GM19240 (cell line): ENCODE measurements at regions not wholly inside any gene's neighbourhood (a gene's known extent, or its start where the extent isn't known, plus 50 kb on each side); places are given as distances from the start of the nearest gene placed in this dataset.
"Not testable (repeated sequence)": the region's sequence is repeated elsewhere in the genome, so short reads cannot be mapped to it uniquely, and the experiment has no call there.

Source experiments
- DNase-seq: peaks from one replicate; pipeline ENCODE4 v3.0.0; 2011; ENCODE audit warnings: low spot score; ENCODE audit not compliant: insufficient read length

- not testable (repeated sequence) for DNase-seq
Measured at GRCh38 chr14:89660625-89661233, 243.7 kb upstream of the FOXN3 start.

DNA sequence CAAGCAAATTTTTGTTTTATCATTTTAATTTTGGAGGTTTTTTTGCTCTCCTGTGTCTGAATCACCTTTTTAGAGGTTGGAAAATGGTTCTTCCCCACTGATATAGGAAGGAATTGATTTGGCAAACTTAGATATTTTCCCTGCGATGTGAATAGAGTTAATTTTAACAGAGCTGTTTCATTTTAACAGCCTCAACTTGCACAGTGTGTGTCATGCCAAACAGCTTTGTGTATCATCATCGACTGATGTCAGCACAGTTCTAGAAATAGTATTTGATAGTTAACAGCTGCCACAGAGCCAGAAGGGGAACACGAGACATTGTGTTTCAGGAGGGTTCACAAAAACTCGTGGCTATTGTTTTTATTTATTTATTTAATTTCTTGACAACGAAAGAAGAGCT is 243.1 kb upstream of the FOXN3 start:
- no peak for DNase-seq

DNA sequence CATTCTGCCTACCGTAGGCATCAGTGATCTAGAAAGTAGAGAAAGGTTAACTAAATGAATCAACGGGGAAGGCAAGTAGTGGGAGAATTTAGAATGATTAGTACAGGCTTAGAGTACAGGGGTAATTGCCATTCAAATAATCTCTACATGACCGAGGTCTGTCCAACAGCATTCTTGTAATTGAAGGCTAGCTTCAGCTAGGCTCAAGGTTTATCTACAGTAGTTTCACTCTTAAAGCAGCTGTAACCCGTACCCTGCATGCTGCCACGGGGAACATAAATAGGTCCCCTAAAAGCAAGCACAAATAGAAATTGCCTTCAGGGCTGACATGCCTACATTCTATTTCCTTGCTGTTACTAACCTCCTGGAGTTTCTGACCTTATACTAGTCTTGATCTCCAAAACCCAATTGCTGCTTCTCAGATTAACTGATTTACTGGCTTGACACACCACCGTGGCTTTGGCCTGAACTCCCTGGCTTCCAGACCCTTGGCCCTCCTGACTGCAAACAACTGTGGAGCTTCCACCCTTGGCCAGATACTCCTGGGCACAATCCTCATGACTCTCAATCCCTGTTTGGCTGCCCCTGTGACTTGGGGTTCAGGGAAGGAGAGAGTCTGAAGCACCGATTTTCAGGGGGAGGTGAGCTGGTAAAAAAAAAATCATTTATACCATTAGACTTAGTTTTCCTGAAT is 242.1 kb upstream of the FOXN3 start:
- DNase-seq, result no peak

DNA sequence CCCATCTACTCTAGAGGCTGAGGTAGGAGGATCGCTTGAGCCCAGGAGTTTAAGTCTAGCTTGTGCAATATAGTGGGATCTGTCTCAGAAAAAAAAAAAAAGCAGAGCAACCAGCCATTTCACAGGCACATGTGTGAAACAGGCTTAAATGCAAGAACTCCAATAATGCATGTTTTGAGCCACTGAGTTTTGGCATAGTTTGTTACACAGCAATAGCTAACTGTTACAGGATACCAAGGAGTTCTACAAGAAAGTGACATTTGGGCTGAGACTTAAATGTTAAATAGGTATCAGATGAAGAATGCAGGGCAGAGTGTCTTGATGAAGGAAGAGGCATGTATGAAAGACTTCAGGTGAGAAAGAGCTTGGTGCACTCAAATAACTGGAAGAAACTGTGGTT is 240.0 kb upstream of the FOXN3 start:
- DNase-seq, result no peak

DNA sequence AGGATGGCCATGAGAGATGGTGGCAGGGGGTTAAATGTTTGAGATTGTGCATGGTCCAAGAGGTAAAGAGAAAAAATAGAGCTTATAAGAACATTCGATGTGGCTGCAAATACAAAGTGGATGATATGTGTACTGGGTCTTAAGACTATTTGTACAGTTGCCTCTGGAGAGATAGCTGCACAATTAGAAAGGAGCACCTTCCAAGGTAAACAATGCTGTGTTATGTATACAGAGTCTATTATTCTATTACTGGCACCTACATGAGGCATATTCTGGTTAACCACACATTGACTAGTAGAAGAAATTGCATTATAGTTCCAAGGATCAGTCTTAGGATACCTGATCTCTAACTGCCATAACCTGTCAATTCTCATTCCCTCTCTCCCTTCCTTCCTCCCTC is 238.0 kb upstream of the FOXN3 start:
- DNase-seq, result no peak

DNA sequence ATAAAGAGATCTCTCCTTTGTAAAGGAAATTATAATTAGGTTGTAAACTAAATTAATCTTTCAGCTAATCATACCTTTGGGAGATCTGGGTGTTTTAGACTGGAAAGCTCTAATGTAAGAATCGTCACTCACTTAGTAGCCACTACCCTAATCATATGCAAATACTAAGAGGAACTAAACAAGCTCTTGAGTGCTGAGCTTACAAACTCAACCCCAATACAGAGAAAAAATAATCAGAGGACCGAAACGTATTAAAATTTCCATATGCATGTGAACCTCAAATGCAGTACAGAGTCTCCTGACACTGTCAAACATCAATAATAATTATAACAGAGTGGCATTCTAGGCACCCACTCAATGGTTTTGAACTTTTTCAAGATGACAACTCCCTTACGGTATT is 235.3 kb upstream of the FOXN3 start:
- no peak for DNase-seq

DNA sequence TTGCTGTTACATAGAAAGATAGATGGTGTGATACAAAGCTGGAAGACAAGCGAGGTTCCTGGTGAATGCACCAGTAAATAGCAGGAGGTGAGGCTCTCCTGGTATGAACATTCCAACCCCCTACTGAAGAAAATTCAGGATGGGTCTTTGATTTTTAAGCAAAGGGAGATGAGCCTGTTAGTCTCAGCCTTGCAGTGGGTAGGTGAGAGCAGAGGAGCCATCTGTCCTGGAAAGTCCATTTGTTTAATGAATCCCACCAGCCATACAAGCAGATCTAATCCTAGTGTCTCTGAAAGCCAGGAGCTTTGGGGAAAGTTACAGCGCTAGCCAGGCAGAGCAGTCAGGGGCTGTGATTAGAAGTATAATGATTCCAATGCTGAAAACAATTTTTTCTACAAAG is 234.8 kb upstream of the FOXN3 start:
- DNase-seq, result no peak

DNA sequence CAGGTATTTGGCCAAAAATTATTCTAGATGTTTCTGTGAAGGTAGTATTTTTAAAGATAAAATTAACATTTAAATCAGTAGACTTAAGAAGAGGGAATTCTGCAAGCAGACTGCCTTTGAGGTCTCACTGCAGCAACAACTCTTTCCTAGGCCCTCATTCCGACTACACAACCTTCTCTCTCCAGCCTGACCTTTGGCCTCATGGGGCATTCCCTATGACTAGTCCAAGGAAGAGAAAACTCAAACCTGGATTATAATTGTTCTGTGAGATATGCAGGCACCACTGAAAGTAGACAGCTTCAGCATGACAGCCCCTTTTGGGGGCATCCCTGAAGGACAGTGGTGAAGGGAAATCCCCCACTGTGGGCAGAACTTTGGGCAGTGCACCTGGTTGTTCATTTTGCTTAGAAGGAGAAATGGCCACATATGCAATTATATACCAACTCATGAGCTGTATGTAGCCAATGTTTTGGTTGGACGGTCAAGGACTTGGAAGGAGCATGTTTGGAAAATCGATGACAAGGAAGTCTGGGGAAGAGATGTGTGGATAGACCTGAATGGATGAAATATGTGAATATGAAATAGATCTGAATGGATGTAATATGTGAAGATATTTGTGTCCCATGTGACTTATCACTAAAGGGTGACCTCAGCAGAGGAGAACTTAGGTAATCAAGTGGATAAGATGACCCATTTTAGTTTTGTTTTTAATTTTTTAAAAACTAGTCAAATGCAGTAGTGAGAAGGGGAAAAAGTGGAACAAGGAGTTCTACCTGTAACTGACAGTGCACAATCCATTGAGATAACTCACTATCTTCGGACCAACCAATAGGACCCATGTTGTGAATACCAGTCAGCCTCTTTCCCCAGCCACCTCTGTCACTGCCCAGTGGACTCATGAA is 233.3 kb upstream of the FOXN3 start:
- DNase-seq, result no peak

DNA sequence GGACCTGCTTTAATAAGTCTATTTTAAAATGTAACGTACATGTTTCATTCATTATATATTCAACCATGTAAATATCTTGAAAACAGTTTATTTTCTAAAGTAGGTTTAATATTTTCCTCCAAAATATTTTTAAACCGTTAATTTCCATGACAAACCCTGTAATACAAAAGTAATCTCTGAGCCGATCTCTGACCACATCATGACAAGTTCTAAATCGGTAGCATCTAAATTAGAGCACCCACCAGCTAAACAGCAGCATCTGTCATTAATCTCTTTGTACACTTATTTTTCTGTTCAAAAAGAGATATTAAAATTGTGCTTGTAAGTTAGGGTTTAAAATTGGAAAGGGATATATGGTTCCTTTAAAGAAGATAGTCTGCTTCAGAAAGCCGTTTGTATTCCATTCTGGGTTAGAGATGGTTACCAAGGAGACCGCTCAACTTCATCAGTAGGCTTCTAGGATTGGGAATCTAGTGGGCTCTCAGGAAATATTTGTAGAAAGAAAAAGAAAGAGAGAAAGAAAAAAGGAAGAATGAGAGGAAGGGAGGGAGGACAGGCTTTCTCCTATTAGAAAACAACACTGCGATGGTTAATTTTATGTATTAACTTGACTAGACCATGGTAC is 232.5 kb upstream of the FOXN3 start:
- no peak for DNase-seq

GRCh38 chr14:89648924-89649323 is 231.9 kb upstream of the FOXN3 start:
- no peak for DNase-seq

DNA sequence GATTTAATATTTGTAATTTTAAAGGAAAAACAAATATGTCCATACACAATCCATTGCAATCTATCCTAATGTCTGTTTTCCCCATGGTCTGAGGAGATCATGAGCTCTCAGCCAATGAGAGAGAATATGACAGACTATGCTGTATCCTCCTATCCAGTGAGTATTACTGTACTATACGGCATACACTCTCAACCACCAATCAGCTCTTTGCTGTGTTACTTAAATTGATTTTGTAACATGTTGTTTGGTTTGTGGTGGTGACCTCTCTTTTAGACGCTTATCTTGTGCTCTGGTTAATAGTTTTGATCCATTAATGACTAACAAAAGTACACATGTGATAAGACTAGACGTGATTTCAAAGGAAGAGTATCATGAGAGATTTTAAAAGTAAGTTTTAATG is 231.5 kb upstream of the FOXN3 start:
- DNase-seq, result no peak

- DNase-seq, result no peak
Measured at GRCh38 chr14:89646971-89647370, 229.9 kb upstream of the FOXN3 start.

- DNase-seq, result no peak
Measured at GRCh38 chr14:89644641-89645040, 227.6 kb upstream of the FOXN3 start.

DNA sequence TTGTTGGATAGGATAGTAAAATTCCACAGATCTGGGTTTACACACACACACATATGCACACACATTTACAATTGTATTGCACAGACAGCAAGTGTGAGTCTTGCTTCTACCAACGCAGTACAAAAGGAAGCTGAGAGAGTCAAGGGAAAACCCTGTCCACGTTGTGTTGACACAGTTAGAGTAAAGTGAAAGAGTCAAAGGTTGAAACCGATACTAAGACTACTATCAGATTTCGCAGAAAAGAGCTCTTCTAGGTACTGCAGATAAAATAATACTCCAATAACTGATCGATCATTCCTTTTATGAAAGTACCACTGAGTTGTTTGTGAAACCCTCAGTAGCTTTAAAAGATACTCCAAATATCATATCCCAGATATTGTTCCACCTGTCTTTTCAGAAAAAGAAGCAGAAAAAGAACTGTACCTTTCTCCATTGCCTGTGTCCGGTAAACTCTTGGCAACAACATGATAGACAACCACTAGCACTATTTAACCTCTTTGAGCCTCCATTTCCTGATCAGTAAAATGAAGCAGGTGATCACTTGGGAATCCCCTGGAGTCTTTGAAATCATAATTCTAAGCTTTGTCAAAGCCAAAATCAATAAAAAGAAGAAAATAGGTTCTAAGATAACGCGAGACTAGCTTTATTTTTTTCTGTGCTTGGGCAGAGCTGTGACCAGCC is 224.6 kb upstream of the FOXN3 start:
- no peak for DNase-seq

- no peak for DNase-seq
Measured at GRCh38 chr14:89640141-89640540, 223.1 kb upstream of the FOXN3 start.

DNA sequence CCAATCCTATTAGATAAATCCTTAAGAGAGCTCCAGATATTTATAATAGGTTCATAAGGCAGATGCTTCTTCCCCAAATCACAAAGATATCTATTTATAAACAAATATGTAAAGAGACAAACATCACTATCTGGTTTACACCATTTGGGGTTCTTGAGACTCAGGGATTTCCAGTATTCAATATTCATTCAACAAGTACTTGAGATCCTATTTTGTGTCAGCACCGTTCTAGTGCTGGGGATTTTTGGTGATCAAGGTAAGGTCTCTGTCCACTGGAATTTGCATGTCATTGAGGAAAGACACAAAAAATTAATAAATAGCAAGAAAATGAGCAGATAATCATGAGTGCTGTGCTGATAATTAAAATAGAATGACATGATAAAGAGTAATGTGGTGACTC is 222.7 kb upstream of the FOXN3 start:
- DNase-seq, result no peak

DNA sequence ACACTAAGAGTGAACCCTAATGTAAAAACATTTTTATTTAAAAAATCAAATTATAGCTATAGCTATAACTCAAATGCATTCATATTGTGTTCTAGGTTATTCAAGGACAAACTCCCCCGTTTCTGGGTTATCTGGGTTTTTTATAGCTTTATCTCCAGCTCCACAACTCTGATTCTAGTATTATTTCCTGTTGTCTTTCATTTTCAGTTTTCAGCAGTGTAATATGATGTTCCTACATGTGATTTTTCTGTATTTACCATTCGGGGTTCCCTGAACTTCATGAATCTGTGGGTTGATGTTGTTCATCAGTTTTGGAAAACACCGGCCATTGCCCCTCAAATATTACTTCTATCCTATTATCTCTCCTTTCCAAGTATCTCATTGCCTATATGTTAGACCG is 221.9 kb upstream of the FOXN3 start:
- no peak for DNase-seq

- DNase-seq, result no peak
Measured at GRCh38 chr14:89637581-89637980, 220.5 kb upstream of the FOXN3 start.

- no peak for DNase-seq
Measured at GRCh38 chr14:89635615-89636014, 218.6 kb upstream of the FOXN3 start.

- DNase-seq, result no peak
Measured at GRCh38 chr14:89634037-89634436, 217.0 kb upstream of the FOXN3 start.

DNA sequence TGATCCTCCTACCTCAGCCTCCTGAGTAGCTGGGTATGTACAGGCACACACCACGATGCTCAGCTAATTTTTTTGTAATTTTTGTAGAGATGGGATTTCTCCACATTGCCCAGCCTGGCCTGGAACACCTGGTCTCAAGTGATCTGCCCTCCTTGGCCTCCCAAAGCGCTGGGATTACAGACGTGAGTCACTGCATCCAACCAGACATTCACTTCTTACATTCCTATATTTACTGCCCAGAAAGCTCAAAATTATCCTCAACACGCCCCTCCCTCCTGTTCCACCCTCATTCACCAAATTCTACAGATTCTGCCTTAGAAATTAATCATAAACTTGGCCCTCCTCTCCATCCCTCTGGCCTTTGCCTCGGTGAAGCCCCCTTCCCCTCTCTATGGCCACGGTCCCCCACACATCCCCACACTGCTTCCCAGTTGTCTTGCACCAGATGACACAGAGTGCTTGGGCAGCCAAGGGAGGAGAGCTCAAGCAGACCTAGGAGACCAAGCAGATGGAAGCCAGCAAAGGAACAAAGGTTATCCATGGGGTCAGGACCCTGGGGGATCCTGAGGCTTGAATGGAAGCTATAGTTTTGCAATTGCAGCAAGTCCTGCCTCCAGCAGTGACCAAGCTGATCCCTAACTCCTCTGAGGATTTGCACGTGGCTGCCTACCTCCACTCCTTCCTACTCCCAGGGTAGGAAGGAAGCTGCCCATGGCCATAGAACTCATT is 213.2 kb upstream of the FOXN3 start:
- no peak for DNase-seq
